H9 (cell line): ENCODE measurements at regions not wholly inside any gene's neighbourhood (a gene's known extent, or its start where the extent isn't known, plus 50 kb on each side); places are given as distances from the start of the nearest gene placed in this dataset.
A peak's percentile ranks its signal among the peaks of the same experiment; 100 is the strongest.

ENCODE experiments used
- DNase-seq: peaks from one replicate; pipeline ENCODE4 v3.0.0-alpha.2; 2017
- H2AFZ ChIP-seq: one replicate; pipeline ENCODE4 v1.6.1; 2013; ENCODE audit warnings: mild to moderate bottlenecking, low read length, control low read depth, moderate library complexity
- H2AK5ac ChIP-seq: 2 replicates; pipeline ENCODE4 v1.6.1; 2013; ENCODE audit warnings: low read length, control low read depth, mixed read lengths; ENCODE audit not compliant: insufficient read length
- H2BK120ac ChIP-seq: one replicate; pipeline ENCODE4 v1.6.1; 2013; ENCODE audit warnings: low read depth, mild to moderate bottlenecking, low read length, control low read depth, inconsistent platforms; ENCODE audit not compliant: poor library complexity, severe bottlenecking
- H2BK12ac ChIP-seq: 2 replicates; pipeline ENCODE4 v1.6.1; 2013; ENCODE audit warnings: low read length, control low read depth, mixed read lengths, low read depth; ENCODE audit not compliant: insufficient read length
- H2BK15ac ChIP-seq: 2 replicates; pipeline ENCODE4 v1.6.1; 2013; ENCODE audit warnings: low read depth, low read length, control low read depth
- H2BK20ac ChIP-seq: one replicate; pipeline ENCODE4 v1.6.1; 2013; ENCODE audit warnings: low read depth, mild to moderate bottlenecking, low read length, control low read depth, inconsistent platforms; ENCODE audit not compliant: poor library complexity, severe bottlenecking
- H2BK5ac ChIP-seq: 2 replicates; pipeline ENCODE4 v1.6.1; 2013; ENCODE audit warnings: low read length, control low read depth, mixed read lengths; ENCODE audit not compliant: insufficient read length
- H3K14ac ChIP-seq: 2 replicates; pipeline ENCODE4 v1.6.1; 2013; ENCODE audit warnings: low read length, control low read depth; ENCODE audit not compliant: insufficient read depth
- H3K18ac ChIP-seq: 2 replicates; pipeline ENCODE4 v1.6.1; 2013; ENCODE audit warnings: low read depth, mild to moderate bottlenecking, mixed read lengths, low read length, control low read depth; ENCODE audit not compliant: insufficient read length
- H3K23ac ChIP-seq: 2 replicates; pipeline ENCODE4 v1.6.1; 2013; ENCODE audit warnings: low read length, control low read depth, mixed read lengths, low read depth; ENCODE audit not compliant: insufficient read length
- H3K23me2 ChIP-seq: 2 replicates; pipeline ENCODE4 v1.6.1; 2013; ENCODE audit warnings: low read depth, mild to moderate bottlenecking, mixed read lengths, low read length, control low read depth; ENCODE audit not compliant: insufficient read length, poor library complexity, severe bottlenecking
- H3K27ac ChIP-seq: 2 replicates; pipeline ENCODE4 v1.5.1; 2013; ENCODE audit warnings: low read length, control low read depth, mixed read lengths, low read depth; ENCODE audit not compliant: insufficient read length
- H3K27me3 ChIP-seq: 2 replicates; pipeline ENCODE4 v1.6.1; 2013; ENCODE audit warnings: low read length, control low read depth, inconsistent platforms; ENCODE audit not compliant: insufficient read depth
- H3K4ac ChIP-seq: 2 replicates; pipeline ENCODE4 v1.6.1; 2013; ENCODE audit warnings: low read depth, mild to moderate bottlenecking, control low read depth, inconsistent platforms, low read length, moderate library complexity
- H3K4me1 ChIP-seq: 2 replicates; pipeline ENCODE4 v1.6.1; 2013; ENCODE audit warnings: low read length, control low read depth, inconsistent platforms; ENCODE audit not compliant: insufficient read depth
- H3K4me2 ChIP-seq: 2 replicates; pipeline ENCODE4 v1.6.1; 2013; ENCODE audit warnings: low read length, control low read depth, mixed read lengths; ENCODE audit not compliant: insufficient read length, insufficient read depth
- H3K56ac ChIP-seq: 2 replicates; pipeline ENCODE4 v1.6.1; 2013; ENCODE audit warnings: low read depth, mild to moderate bottlenecking, mixed read lengths, low read length, control low read depth; ENCODE audit not compliant: insufficient read length
- H3K79me1 ChIP-seq: 2 replicates; pipeline ENCODE4 v1.6.1; 2013; ENCODE audit warnings: low read depth, mild to moderate bottlenecking, moderate library complexity, low read length, control low read depth, inconsistent platforms; ENCODE audit not compliant: insufficient read depth, poor library complexity, severe bottlenecking
- H3K79me2 ChIP-seq: 2 replicates; pipeline ENCODE4 v1.6.1; 2013; ENCODE audit warnings: low read length, control low read depth, inconsistent platforms; ENCODE audit not compliant: insufficient read depth
- H3K9ac ChIP-seq: 2 replicates; pipeline ENCODE4 v1.6.1; 2013; ENCODE audit warnings: low read length, control low read depth, mixed read lengths; ENCODE audit not compliant: insufficient read length; ENCODE audit errors: extremely low read depth
- H3K9me3 ChIP-seq: one replicate; pipeline ENCODE4 v1.6.1; 2013; ENCODE audit warnings: low read depth, low read length, inconsistent platforms; ENCODE audit not compliant: control insufficient read depth
- H3T11ph ChIP-seq: one replicate; pipeline ENCODE4 v1.6.1; 2013; ENCODE audit warnings: mild to moderate bottlenecking, low read length, control low read depth, inconsistent platforms
- H4K20me1 ChIP-seq: one replicate; pipeline ENCODE4 v1.6.1; 2013; ENCODE audit not compliant: control insufficient read depth, insufficient read length, insufficient read depth
- H4K5ac ChIP-seq: 2 replicates; pipeline ENCODE4 v1.6.1; 2013; ENCODE audit warnings: low read depth, mild to moderate bottlenecking, mixed read lengths, low read length, control low read depth; ENCODE audit not compliant: insufficient read length
- H4K8ac ChIP-seq: replicated peaks from 2 replicates; pipeline ENCODE4 v1.6.1; 2013; ENCODE audit warnings: low read length, control low read depth, mixed read lengths, low read depth; ENCODE audit not compliant: insufficient read length
- H4K91ac ChIP-seq: 2 replicates; pipeline ENCODE4 v1.6.1; 2013; ENCODE audit warnings: low read depth, mild to moderate bottlenecking, moderate library complexity, mixed read lengths, low read length, control low read depth; ENCODE audit not compliant: insufficient read length
- H3K27ac Mint-ChIP-seq, 3 experiments: 2 replicates in 2 of 3; 3 replicates in 1 of 3; pipeline ENCODE4 v1.8.0; 2020 to 2021; ENCODE audit warnings: mixed read lengths in 3 of 3, mild to moderate bottlenecking in 1 of 3, moderate library complexity in 1 of 3
- H3K27me3 Mint-ChIP-seq: 2 replicates; pipeline ENCODE4 v1.8.0; 2021; ENCODE audit warnings: low read depth, mild to moderate bottlenecking, moderate library complexity, mixed read lengths
- H3K36me3 Mint-ChIP-seq, 3 experiments: 2 replicates in 2 of 3; 3 replicates in 1 of 3; pipeline ENCODE4 v1.8.0; 2020 to 2021; ENCODE audit warnings: low read depth in 3 of 3, mixed read lengths in 3 of 3; ENCODE audit not compliant: insufficient read depth in 1 of 3
- H3K4me1 Mint-ChIP-seq, 2 experiments: 2 replicates each; pipeline ENCODE4 v1.8.0; 2020; ENCODE audit warnings: mixed read lengths in 2 of 2
- H3K4me3 Mint-ChIP-seq, 2 experiments: 2 replicates in 1 of 2; 3 replicates in 1 of 2; pipeline ENCODE4 v1.8.0; 2020 to 2021; ENCODE audit warnings: mild to moderate bottlenecking in 2 of 2, mixed read lengths in 2 of 2, moderate library complexity in 1 of 2
- H3K9me3 Mint-ChIP-seq, 2 experiments: 2 replicates in 1 of 2; 3 replicates in 1 of 2; pipeline ENCODE4 v1.8.0; 2020; ENCODE audit warnings: mild to moderate bottlenecking in 2 of 2, mixed read lengths in 2 of 2, moderate library complexity in 1 of 2
- WGBS: extraction: QIAGEN DNeasy Blood & Tissue Kit; methylation state at CpG from one replicate; pipeline ENCODE4 v1.1.7; 2013; ENCODE audit warnings: missing lambda C conversion rate, low lambda C conversion rate, mixed read lengths; ENCODE audit not compliant: insufficient read length; ENCODE audit errors: extremely low coverage; 5-methylcytosine and 5-hydroxymethylcytosine counted together
- TF ChIP-seq, protein P1 (sequence below): fragments of 200-600 bp; sonication (generic); conservative IDR thresholded peaks from 3 replicates; pipeline ENCODE4 v1.8.0; 2021; ENCODE audit warnings: antibody characterized with exemption, mild to moderate bottlenecking

DNA sequence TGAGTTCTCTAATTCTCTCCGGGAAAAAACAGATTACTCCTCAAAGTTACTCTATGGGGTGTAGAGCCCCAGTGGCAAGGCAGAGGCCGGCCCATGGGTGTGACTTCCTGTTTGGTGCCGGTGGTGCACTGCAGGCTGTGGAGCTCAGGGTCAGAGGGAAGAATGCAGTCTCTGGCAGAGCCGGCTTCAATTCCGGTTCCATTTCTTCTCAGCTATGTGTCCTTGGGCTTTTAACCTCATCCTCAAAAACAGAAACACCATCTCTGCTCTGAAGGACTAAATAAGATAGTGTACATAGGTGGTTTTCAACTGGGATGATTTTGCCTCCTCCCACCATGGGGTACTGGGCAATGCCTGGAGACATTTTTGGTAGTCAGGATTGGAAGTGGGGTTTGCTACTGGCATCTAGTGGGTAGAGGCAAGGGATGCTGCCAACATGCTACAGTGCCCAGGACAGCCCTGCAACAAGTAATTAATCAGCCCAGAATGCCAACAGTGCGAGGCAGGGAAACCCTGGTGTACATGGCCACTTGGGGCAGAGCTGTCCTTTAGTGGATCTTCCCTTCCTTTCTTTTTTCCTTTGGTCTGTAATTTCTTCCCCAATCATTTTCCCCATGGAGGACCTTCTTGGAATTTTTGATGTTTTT is 81.2 kb downstream of the INSIG2 start:
- no peak overlapping the region for H2BK12ac ChIP-seq
- H3K18ac ChIP-seq: no peak overlapping the region
- H3K4ac ChIP-seq: no peak overlapping the region
- no peak overlapping the region for H2AK5ac ChIP-seq
- H2BK20ac ChIP-seq: no peak overlapping the region
- H3K23me2 ChIP-seq: no peaks in the 10 kb centered on the region
- H3K27me3 Mint-ChIP-seq: peaks cover 3% of the 10 kb centered on the region
- no peak overlapping the region for H2AFZ ChIP-seq
- peaks cover 11 to 12% of the 10 kb centered on the region in 2 experiments for H3K9me3 Mint-ChIP-seq
- no peaks in the 10 kb centered on the region for H3K79me2 ChIP-seq
- no peak overlapping the region for H3K14ac ChIP-seq
- no peak overlapping the region for H2BK15ac ChIP-seq
- no peak overlapping the region for H3K27ac Mint-ChIP-seq
- no peak overlapping the region for H3K23ac ChIP-seq
- H3K79me1 ChIP-seq: no peaks in the 10 kb centered on the region
- no peaks in the 10 kb centered on the region for H3K4me1 ChIP-seq
- TF ChIP-seq, protein P1, sequence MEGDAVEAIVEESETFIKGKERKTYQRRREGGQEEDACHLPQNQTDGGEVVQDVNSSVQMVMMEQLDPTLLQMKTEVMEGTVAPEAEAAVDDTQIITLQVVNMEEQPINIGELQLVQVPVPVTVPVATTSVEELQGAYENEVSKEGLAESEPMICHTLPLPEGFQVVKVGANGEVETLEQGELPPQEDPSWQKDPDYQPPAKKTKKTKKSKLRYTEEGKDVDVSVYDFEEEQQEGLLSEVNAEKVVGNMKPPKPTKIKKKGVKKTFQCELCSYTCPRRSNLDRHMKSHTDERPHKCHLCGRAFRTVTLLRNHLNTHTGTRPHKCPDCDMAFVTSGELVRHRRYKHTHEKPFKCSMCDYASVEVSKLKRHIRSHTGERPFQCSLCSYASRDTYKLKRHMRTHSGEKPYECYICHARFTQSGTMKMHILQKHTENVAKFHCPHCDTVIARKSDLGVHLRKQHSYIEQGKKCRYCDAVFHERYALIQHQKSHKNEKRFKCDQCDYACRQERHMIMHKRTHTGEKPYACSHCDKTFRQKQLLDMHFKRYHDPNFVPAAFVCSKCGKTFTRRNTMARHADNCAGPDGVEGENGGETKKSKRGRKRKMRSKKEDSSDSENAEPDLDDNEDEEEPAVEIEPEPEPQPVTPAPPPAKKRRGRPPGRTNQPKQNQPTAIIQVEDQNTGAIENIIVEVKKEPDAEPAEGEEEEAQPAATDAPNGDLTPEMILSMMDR: peak; percentile 30; the same call in 2 of the 3 replicates
- H3K27ac ChIP-seq: no peak overlapping the region
- no peaks in the 10 kb centered on the region for H4K20me1 ChIP-seq
- H2BK5ac ChIP-seq: no peak overlapping the region
- no peak overlapping the region for H3K4me2 ChIP-seq
- no peak overlapping the region for H3K9ac ChIP-seq
- no peak overlapping the region for H3K56ac ChIP-seq
- peaks cover 0 to under 1% of the 10 kb centered on the region in 2 experiments; a peak in 1 of 4 replicates for H3K4me1 Mint-ChIP-seq
- no peak overlapping the region for H2BK120ac ChIP-seq
- no peak overlapping the region for H4K5ac ChIP-seq
- H3K36me3 Mint-ChIP-seq: peaks cover 0 to 11% (median 8%) of the 10 kb centered on the region in 3 experiments; a peak in 6 of 7 replicates
- H3K27me3 ChIP-seq: no peaks in the 10 kb centered on the region
- no peak overlapping the region for H3K4me3 Mint-ChIP-seq
- H3T11ph ChIP-seq: no peak overlapping the region
- no peak for DNase-seq
- no CpG with 5 or more reads among the region's 6 CpGs for WGBS
- H3K9me3 ChIP-seq: no peaks in the 10 kb centered on the region
- no peak overlapping the region for H4K91ac ChIP-seq
- H4K8ac ChIP-seq: no peak overlapping the region
